GM21529 (cell line): ENCODE measurements at regions not wholly inside any gene's neighbourhood (a gene's known extent, or its start where the extent isn't known, plus 50 kb on each side); places are given as distances from the start of the nearest gene placed in this dataset.
"Not testable (repeated sequence)": the region's sequence is repeated elsewhere in the genome, so short reads cannot be mapped to it uniquely, and the experiment has no call there.

ENCODE experiments used
- ATAC-seq: cut with Tn5 transposase; IDR thresholded peaks from one replicate; pipeline ENCODE4 v1.9.1; 2021; ENCODE audit not compliant: unreplicated experiment

DNA sequence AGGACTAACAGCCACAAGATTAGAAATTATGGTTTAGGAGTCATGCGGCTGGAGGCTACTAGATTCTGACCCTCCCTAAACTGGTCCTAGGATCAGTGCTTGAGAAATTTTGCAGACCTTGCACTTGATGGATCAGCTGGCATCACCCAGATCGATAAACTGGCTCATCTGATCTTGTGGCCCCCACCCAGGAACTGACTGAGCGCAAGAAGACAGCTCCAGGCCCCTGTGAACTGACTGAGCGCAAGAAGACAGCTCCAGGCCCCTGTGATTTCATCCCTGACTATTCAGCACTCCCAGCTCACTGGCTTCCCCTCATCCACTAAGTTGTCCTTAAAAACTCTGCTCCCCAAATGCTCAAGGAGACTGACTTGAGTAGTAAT, 67.8 kb downstream of the MRPL36 start:
- not testable (repeated sequence) for ATAC-seq

DNA sequence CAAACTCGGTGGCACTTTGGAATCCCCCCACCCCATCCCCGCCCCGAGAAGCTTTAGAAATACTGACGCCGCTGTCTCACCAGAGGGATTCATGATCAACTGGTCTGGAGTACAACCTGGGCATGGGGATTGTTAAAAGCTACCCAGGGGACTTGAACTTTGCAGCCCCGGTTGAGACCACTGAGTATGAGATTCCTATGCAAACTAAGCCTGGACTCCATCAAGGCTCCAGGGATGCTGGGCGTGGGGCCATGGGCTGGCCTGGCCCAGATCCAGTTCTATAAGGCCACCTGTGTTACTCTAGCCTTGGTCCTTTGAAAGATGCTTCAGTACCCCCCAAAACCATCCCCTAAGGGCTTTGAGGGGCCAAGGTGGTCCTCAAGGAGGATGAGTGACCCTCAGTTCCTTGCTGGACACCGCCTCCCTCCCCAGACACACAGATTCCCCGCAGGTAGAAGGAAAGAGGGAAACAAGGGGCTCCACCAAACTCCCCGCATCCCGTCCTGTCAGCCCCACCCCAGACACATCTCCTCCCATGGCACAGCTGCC, 68.5 kb downstream of the MRPL36 start:
- ATAC-seq = no peak

DNA sequence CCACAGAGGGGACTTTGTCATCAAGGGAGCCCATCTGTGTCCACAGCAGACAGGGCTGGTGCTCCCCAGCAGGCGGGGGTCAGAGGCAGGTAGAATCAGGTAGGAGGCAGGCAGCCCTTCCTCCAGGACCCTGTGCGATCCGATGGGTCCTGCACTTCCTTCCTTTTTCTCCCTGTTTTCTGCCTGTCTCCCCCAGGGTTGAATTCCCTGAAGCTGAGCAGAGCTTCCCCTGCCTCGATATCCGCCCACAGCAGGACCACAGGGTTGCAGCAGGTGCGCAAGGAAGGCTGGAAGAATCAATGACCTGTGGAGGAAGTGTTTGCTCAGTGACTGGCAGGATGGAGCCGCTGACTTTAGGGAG, 69.2 kb downstream of the MRPL36 start:
- ATAC-seq = no peak

DNA sequence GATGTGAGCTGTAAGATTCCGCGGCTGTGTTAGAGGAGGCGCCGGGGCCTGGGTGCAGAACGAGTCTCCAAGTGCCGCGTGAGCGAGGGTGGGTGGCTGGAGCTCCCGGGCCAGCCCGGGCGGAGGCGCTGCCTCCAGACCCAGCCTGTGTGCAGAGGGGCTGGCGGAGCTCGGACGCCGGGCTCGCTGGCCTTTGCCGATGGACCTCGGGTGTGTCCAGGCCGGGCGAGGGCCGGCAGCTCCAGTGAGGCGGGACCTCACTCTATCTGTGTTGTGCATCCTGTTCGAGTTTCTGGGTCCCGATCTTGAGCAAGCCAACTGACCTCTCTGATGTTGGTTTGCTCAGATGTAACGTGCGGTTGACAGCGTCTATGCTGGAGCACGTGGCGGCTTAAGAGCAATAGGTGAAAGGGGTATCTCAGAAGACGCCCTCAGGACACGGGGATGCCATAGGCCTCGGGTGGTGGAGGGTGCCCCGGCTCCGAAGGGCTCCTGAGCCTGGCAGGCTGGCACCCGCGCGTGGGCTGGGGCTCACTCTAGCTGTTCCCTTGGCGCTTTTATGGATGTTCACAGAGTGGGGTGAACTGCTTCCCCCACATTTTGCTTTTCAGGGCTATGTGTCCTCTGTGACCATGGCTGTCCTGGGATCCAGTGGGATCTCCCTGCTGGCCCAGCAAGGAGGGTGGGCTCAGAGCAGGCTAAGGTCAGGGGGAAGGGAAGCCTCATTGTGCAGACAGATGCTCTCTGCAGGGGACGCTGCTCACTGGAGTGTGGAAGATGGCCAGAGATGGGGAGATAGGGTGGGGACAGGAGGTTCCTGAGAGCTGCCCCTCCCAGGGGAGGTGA, 69.8 kb downstream of the MRPL36 start:
- ATAC-seq = no peak

DNA sequence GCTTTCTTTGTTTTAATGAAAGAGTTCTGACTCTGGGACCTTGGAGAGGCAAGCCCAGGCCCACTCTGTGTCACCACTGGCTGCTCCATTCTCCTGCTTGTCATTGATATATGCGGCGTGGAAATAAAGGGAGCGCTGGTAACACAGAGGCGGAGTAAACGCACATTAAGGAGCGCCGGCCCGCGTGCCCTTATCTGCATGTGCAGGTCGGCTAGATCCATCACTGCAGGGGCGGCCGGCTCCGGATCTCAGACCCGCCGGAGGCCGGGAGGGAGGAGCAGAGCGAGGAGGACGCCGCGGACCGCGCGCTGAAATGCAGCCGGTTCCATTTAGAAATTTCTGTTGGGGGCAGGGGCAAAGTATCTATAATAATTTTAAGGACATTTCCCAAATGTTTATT, 70.8 kb downstream of the MRPL36 start:
- no peak for ATAC-seq

DNA sequence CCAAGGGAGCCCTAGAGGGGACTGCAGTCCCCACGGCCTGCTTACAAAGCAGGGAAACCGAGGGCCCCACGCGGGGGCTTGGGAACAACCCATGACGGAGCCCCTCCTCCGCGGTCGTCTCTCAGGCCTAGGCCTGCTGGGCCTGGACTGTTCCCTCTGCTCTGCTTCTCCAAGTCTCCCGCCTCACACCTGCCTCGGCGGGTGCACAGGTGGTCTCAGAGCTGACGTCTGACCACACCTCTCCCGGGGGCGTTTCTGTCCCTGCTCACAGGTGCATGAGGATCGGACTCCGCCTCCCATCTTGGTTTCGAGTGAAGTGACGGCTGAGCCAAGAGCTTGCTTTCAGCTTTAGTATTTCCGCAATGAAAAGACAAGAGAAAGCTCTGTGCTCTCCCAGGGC, 72.1 kb downstream of the MRPL36 start:
- no peak for ATAC-seq

DNA sequence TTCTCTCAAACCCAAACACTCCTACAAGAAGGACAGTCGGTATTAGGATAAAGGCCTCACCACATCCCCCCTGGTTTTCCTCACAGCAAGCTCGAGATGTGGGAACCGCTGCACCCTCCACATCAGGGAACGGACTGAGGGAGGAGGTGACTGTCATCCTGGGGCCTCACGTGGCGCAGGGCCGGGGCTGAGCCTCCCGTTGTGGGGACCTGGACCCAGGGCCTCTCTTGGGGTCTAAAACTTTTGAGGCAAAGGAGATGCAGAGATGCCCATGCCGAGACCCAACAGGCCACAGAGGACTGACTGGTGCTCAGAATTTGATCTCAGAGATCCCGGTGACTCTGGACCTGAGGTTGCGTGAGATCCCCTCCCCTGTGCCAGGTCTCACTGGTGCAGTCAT, 72.7 kb downstream of the MRPL36 start:
- no peak for ATAC-seq

DNA sequence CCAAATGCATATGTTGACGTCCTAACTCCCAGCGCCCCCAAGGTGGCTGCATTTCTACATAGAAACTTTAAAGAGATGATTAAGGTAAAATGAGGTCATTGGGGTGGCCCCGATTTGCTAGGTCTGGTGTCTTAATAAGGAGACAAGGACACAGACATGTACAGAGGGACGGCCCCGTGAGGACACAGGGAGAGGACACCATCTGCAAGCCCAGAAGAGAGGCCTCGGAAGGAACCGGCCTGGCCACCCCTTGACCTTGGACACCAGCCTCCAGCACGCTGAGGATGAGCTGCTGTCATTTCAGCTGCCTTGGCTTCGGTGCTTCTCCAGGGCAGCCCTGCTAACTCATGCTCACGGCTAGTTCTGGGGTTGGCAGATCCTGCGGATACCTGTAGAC, 73.2 kb downstream of the MRPL36 start:
- ATAC-seq = no peak

DNA sequence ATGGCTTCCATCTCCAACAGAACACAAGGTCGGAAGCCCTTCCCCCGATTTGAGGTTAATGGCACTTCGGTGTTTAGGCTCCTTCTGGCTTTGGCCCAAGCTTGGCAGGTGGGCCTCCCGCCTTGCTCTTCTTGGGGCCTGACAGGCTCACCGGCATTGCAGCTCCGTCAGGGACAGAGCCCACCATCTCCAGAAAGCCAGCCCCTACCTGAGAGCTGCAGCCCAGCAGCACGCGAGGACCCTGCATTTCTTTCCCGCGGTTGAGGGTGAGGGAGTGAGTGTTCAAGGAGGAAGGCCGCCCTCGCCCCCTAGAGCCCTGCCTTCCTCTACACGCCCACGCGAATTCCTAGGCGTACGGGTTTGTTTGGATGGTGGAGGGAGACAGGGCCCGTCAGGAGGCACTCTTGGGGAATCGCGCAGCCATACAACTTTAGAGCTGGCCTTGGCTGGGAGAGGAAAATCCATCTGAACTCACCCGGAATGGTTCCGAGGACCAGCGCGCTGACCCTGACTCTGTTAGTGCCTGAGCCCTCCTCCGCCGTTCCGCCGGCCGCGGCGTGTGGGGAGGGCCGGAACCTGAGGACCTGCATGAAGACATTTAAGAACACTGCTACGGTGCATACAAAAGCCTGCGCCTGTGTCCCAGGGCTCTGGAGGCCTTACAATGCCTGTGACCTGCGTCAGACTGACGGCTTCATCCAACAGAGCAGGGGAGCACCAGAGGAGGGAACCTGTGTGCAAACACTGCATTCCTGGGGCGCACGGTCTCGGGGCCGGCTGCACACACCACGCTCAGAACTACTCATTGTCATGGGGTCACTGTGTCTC, 73.8 kb downstream of the MRPL36 start:
- no peak for ATAC-seq

DNA sequence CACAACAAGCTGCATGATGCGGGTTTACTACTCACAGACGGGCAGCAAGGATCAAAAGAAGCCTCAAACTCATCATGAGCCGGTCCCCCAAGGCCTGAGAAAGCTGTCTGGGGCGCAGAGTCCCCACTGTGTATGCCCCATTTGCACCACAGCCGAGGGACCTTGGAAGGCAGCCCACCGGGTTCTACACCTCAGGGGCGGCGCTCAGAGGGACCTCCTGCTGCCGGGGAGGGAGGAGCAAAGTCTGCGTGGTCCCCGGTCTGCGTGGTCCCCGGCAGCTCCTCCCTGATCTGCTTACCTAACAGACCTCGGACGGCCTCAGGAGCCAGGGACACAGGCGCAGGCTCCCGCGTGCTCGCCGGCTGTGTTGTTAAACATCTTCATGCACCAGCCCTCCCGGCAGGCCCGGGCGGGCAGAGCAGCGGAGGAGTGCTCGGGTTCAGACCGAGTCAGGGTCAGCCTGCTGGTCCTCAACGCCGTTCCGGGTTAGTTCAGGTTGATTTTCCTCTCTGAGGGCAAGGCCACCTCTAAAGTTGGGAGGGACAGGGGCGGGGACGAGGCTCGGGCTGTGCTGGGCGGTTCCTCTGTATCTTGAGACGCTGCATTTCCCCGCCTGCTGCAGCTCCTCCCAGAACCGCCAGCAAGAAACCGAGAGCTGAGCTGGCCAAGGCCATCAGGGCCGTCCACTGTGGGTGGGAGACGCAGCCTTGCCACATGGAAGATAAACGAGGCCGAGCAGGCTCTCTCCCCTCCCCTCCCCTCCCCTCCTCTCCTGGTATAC, 74.6 kb downstream of the MRPL36 start:
- no peak for ATAC-seq

DNA sequence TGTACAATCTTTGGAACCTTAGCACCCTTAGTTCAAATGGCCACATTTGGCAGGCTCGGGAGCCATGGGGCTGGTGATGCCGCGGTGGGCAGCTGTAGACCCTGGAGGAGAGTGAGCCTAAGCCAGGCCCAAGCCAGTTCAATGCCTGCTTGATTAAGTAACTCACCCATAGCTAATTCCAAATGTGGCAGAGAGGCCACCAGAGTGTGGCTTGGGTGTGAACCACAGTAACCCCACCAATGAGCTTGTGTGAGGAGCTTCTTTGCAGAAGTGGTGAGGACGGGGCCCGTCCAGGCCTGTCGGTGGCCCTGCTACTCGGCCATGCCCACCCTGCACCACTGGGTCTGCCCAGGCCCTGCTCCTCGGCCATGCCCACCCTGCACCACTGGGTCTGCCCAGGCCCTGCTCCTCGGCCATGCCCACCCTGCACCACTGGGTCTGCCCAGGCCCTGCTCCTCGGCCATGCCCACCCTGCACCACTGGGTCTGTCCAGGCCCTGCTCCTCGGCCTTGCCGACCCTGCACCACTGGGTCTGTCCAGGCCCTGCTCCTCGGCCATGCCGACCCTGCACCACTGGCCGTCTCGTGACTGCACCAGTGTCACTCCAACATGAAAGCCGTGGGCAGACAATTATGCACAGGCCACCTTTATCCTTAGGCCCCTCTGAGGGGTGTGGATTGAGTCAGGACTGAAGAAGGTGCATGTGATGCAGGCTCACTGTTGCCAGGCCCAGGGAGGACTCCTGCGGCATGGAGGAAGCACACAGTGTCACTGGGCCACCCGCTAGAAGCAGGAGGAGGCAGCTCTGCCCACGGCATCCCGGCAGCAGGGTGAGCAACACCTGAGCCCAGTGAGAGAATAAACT, 75.4 kb downstream of the MRPL36 start:
- no peak for ATAC-seq

DNA sequence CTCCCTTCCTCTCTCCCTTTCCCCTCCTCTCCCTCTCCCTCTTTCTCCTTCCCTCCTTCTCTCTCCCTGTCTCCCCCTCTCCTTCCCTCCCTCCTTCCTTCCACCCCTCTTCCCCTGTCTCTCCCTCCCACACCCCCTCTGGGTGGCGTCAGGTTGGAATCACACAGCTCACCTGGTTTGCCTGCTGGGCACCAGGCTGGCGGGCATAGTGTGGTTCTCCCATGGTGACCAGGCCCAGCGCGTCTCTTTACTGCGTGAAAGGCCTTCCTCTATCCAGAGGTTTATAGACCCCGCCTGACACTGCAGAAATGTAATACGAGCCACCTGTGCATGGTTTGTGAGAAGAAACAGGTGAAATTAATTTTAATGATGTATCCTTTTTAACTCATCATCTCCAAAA, 76.2 kb downstream of the MRPL36 start:
- ATAC-seq = no peak

DNA sequence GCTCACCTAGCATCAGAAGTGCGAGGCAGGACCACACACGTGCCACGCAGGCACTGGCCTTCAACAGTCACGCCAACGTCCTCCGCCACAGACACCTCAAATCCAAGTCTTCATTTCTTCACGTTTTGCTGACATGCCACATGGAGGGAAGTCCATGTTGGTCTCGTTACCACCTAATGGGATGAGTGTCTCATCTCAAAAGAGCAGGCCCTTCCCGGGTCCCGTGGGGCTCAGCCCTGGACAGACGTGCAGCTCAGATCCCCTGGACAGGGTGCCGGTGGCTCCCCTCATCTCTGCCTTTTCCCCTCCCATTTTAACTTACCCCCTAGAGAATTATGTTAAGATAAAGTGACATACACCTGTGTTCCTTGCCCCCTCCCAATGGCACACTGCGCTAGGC, 76.8 kb downstream of the MRPL36 start:
- no peak for ATAC-seq

DNA sequence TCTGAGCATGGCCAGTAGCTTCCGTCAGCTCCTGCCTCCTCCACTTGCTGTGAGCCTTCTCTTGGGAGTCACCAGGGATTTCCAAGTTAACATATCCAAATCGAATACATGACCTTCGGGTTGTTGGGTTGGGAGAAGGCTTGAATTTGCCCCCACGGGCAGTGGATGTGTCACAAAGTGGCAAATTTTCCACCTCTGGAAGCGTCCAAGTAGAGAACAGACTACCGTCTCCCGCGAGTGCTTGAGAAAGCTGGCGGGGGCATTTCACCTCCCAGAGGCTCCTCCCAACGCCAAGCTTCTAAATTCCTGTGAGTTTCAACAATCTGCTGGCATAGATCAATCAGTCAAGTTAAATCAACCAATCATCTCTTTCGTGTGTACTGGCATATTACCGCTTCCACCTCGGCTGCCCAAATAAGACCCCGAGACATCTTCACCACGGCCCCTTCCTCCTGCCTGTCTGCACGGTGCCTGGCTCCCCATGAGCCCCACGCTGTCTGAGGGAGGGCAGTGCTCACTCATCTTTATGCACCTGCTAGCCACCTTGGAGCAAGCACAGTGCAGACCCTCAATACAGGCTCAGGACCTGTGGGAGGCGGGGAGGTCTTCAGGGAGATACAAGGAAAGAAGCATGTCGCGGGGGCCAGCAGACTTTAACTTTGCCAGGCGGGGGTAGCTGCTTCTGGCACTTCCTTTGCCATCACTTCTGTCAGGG, 79.1 kb downstream of the MRPL36 start:
- ATAC-seq = no peak

DNA sequence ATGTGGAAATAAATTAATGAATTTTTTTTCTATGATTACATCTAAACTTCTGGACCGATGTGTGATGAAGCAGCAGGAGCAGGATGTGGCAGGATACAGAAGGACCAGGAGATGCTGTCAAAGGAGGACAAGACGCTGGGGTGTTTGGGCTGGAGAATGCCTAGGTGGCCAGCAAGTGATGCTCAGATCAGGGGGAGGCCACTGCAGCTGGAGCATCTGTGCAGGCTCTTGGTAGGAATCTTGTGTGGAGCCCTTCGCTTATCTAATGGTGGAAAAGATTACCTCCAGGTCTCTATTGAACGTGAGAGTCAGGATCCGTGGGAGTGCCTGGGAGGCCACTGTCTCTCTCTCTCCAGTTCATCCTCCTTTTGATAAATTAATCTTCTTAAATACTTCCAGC, 79.8 kb downstream of the MRPL36 start:
- ATAC-seq = no peak

DNA sequence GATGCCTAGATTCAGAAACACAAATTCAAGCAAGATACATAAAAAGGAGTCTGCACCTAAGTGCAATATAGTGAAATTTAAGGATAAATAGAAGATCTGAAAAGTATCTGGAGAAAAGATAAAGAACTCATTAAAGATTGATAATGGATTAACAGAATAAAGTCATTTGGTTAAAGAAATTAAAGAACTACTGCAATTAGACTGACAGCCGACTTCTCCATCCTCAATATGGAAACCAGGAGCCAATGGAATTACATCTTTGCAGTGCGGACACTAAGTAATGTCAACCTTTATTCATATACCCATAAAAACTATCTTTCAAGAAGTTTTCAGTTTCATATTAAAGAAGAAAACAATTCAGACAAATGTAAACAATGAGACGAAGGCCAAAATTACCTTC, 81.0 kb downstream of the MRPL36 start:
- ATAC-seq = no peak

DNA sequence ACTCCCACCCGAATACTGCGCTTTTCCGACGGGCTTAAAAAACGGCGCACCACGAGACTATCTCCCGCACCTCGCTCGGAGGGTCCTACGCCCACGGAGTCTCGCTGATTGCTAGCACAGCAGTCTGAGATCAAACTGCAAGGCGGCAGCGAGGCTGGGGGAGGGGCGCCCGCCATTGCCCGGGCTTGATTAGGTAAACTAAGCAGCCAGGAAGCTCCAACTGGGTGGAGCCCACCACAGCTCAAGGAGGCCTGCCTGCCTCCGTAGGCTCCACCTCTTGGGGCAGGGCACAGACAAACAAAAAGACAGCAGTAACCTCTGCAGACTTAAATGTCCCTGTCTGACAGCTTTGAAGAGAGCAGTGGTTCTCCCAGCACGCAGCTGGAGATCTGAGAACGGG, 89.5 kb downstream of the MRPL36 start:
- not testable (repeated sequence) for ATAC-seq

DNA sequence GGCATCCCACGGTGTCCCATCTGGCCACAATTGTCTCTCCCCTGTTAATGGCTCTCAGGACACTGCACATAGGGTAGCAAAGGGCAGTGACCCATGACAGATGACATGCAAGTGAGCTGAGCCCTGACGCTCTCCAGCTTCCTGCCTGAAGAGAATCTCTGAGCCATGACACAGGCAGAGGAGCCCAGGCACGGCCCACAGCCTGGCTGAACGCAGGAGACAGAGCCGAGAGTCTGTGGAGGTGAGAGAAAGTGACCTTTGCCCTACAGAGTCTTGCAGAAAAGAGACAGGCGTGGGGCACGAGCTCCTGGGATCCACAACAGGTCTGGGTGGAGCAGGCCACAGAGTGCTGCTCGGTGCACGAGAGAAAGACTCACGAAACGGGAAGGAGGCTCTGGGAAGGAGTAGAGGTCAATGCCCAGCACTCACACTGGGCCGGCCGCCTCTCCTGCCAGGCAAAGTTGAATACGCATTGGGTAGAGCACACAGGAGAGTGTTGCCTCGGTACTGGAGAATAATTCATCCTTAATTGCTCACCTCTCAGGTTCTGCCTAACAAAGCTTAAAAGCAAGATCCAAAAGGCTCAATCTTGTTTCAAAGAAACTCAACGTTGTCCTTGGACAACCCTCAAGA, 90.3 kb downstream of the MRPL36 start:
- ATAC-seq = no peak

DNA sequence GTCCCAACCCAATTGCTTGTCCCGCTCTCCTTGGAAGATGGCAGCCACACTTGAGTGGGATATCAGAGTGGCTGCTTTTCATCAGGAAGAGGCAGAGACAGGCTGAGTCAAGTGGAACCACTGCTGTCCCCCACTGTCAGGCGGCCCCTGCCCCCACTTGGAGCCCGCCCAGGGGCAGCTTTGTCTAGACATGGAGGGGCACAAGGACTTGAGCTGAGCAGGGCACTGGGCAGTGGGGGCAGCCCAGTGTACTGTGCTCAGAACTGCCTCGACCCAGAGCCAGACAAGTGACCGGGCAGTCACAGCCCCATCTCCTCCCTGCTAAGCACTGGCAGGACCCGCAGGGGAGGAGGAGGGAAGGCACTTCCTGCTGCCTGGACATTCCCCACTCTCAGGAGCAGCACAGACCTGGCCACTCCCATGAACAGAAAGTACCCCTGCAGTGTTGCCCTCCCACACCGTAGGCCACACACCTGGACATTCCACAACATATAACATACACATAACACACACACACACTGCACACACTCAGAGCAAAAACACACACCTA, 91.0 kb downstream of the MRPL36 start:
- no peak for ATAC-seq
